ENCODE measurements at regions not wholly inside any gene's neighbourhood (a gene's known extent, or its start where the extent isn't known, plus 50 kb on each side); places are given as distances from the start of the nearest gene placed in this dataset.
A peak's percentile ranks its signal among the peaks of the same experiment; 100 is the strongest.
"Not testable (repeated sequence)": the region's sequence is repeated elsewhere in the genome, so short reads cannot be mapped to it uniquely, and the experiment has no call there.

DNA sequence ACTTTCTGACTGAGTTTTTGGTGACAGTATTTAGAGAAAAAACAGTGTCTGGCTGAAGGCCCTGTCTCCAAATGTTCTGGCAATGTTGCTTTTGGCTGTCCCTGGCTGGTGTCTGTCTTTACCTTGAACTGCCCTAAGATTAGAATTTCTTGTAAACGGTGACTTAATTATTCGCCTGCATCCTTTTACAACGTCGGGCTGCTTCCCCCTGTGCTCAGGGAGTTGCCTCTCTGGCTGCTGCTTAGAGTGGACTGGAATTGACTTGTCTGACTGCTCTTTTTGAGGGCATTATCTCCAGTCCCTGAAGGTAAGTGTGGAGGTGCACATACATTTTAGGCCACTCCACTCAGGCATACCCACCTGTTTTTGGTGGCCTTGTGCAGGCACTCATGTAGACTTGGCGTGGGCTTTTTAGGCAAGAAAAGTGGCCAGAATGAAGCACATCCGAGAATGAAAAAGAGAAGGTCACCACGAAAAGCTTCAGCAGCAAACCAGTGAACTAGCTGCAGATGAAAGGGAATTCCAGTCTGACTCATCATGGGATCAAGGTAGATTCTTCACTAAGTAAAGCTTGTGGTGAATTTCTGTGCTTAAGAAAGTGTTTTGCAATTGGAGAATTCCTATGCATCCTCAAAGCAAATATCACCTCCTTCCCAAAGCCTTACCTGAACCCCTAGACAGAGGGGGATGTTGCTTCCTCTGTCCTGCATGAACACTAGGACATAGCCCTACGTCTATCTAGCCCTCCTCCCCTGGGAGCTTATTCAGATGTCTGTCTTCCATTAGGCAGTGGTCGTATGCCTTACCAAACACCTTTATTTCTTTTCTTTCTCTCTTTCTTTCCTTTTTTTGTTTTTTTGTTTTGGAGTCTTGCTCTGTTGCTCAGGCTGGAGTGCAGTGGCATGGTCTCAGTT lies 230.3 kb upstream of the TRIB2 start:
- peak in 1 of 2 donors; percentile 43 for DNase-seq (ENCODE audit: low read depth in 2 of 2)
- H3K4me3 ChIP-seq (replicated peaks in 1 of 2; ENCODE audit: low read depth in 2 of 2, low read length in 2 of 2) = no peak overlapping the region
- TF ChIP-seq, protein P1, sequence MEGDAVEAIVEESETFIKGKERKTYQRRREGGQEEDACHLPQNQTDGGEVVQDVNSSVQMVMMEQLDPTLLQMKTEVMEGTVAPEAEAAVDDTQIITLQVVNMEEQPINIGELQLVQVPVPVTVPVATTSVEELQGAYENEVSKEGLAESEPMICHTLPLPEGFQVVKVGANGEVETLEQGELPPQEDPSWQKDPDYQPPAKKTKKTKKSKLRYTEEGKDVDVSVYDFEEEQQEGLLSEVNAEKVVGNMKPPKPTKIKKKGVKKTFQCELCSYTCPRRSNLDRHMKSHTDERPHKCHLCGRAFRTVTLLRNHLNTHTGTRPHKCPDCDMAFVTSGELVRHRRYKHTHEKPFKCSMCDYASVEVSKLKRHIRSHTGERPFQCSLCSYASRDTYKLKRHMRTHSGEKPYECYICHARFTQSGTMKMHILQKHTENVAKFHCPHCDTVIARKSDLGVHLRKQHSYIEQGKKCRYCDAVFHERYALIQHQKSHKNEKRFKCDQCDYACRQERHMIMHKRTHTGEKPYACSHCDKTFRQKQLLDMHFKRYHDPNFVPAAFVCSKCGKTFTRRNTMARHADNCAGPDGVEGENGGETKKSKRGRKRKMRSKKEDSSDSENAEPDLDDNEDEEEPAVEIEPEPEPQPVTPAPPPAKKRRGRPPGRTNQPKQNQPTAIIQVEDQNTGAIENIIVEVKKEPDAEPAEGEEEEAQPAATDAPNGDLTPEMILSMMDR (IDR thresholded peaks at IDR 0.05; ENCODE audit: low read depth, low read length) = no peak

DNA sequence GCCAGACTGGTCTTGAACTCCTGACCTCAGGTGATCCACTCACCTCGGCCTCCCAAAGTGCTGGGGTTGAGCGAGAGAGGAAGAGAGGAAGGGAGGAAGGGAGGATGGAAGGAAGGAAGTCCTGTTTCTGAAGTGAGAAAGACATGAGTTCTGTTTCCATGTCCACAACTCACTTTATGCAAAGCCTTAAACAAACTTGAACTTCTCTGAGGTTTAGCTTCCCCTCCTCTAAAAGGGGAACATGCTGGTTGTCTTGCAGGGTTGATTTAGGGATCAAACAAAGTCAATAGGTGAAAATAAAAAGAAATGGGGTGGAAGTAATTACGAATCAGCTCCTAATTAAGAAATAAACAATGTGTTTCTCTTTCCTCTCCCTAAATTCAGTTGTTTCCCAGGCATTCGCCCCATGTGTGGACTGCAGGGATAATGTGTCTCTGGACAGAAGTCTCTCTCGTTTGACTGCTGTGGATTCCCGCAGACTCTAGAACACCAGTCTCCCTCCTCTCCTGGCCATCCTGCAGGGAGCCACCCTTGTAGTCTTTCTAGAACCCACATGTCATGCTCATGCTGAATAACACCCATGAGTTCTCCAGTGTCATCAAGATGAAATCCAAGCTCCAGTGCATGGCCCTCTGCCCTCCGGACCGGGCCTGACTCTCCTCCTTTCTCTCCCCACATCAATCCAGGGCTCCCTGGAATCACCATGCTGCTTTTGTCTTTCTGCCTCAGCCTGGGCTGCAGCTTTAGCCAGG lies 229.3 kb upstream of the TRIB2 start:
- no peak overlapping the region for H3K4me3 ChIP-seq (replicated peaks in 1 of 2; ENCODE audit: low read depth in 2 of 2, low read length in 2 of 2)
- DNase-seq (ENCODE audit: low read depth in 2 of 2) = no peak
- TF ChIP-seq, protein P1 (IDR thresholded peaks at IDR 0.05; ENCODE audit: low read depth, low read length) = no peak

DNA sequence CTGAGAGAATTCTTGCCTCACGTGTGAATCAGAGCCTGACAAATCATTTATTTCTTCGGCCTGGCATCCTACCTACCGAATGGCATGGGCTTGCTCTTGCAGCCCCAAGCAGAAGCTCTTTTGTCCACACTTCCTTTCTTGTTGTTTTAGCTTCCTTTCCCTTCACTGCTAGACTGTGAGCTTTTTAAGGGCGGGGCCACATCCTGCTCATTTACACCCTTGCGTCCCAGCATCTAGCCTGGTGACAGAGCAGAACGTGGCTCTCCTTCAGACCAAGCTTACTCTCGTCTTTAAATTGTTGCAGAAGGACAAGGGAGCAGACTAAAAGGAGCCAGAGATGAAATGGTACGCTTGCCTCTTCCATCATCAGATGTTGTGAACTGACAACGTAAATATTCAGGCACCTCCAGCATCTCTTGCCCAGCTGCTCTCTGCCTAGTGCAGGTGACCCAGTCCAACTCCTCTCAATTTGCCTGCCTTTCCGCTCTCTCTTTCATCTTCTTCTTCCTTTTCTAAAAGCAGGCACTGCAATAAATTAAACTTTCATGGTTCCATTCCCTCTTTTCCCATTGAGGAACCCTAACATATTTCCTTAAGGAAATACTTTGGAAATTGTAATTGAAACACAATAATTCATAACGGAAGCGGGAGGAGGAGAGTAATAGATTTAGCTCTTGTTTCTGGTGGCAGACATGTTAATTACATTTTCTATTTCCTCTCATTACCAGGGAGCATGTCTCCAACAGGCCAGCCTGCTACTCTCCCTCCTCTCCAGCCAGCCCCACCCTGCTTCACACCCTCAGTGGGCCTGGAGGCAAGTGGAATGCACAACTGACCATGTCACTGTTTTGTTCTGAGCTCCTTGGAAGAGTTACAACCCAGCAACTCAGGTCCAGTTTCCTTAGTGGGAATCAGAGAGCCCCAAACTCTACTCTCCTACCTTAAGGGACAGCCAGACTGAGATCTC lies 228.1 kb upstream of the TRIB2 start:
- TF ChIP-seq, protein P1 (IDR thresholded peaks at IDR 0.05; ENCODE audit: low read depth, low read length) = no peak
- DNase-seq (ENCODE audit: low read depth in 2 of 2) = no peak
- no peak overlapping the region for H3K4me3 ChIP-seq (replicated peaks in 1 of 2; ENCODE audit: low read depth in 2 of 2, low read length in 2 of 2)

DNA sequence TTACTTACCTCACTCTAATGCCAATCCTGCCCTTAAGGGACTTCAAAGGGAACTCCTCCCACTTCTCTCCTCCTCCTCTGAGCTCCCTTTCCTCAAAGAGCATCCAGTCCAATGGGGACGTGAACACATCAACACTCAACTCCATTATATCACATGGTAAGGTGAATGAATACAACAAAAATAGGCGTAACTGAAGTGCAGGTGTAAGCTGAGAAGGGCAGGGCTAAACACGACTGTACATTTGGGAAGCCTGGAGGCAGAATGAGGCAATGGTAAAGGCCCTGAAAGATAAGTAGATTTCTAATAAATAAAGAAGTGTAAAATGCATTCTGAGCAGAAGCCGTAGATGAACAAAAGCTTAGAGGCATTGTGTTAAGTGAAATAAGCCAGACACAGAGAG lies 226.1 kb upstream of the TRIB2 start:
- TF ChIP-seq, protein P1 (IDR thresholded peaks at IDR 0.05; ENCODE audit: low read depth, low read length) = no peak
- no peak overlapping the region for H3K4me3 ChIP-seq (replicated peaks in 1 of 2; ENCODE audit: low read depth in 2 of 2, low read length in 2 of 2)
- DNase-seq (ENCODE audit: low read depth in 2 of 2) = no peak

DNA sequence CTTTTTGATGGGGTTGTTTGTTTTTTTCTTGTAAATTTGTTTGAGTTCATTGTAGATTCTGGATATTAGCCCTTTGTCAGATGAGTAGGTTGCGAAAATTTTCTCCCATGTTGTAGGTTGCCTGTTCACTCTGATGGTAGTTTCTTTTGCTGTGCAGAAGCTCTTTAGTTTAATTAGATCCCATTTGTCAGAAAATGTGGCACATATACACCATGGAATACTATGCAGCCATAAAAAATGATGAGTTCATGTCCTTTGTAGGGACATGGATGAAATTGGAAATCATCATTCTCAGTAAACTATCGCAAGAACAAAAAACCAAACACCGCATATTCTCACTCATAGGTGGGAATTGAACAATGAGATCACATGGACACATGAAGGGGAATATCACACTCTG lies 224.4 kb upstream of the TRIB2 start:
- DNase-seq (ENCODE audit: low read depth in 2 of 2); H3K4me3 ChIP-seq (replicated peaks in 1 of 2; ENCODE audit: low read depth in 2 of 2, low read length in 2 of 2): not testable (repeated sequence)

DNA sequence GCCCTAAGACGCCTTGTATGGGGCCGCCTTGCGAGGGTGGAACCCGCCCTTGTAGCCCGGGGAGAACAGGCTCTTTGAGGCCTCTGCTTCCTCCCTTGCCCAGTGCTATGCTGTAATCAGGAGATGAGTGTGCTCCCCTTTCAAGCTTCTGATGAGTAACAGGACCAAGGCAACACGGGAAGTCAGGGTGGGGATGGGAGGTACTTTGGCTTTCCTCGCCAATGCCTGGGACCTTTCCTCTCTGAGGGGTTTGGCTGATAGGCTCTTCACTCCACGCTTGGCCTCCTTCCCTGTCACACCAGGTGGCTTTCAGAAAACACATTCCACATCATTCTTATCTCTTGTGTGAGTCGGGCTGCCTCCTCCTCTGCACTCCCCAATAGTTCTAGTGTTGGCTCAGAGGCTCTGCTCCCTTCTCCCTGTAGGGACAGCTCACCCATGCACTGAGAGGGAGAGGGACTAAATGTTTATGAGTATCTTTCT lies 223.7 kb upstream of the TRIB2 start:
- TF ChIP-seq, protein P1 (IDR thresholded peaks at IDR 0.05; ENCODE audit: low read depth, low read length) = peak; percentile 9
- no peak overlapping the region for H3K4me3 ChIP-seq (replicated peaks in 1 of 2; ENCODE audit: low read depth in 2 of 2, low read length in 2 of 2)
- DNase-seq (ENCODE audit: low read depth in 2 of 2) = peak; percentile 92 to 94

Data from cardiac fibroblast (primary cell).